Ureter (tissue), 1 donor: ENCODE measurements at regions not wholly inside any gene's neighbourhood (a gene's known extent, or its start where the extent isn't known, plus 50 kb on each side); places are given as distances from the start of the nearest gene placed in this dataset.

Experiments
- DNase-seq: peaks from one replicate; pipeline ENCODE4 v3.0.0-alpha.2; 2020; ENCODE audit warnings: low spot score
- donor health status: DM: yes; HTN: yes; CAD: no.

GRCh38 chr18:77906103-77906892 lies 656.6 kb downstream of the GALR1 start:
- no peak for DNase-seq

- no peak for DNase-seq
Measured at GRCh38 chr18:77910347-77910746, 660.7 kb downstream of the GALR1 start.

DNA sequence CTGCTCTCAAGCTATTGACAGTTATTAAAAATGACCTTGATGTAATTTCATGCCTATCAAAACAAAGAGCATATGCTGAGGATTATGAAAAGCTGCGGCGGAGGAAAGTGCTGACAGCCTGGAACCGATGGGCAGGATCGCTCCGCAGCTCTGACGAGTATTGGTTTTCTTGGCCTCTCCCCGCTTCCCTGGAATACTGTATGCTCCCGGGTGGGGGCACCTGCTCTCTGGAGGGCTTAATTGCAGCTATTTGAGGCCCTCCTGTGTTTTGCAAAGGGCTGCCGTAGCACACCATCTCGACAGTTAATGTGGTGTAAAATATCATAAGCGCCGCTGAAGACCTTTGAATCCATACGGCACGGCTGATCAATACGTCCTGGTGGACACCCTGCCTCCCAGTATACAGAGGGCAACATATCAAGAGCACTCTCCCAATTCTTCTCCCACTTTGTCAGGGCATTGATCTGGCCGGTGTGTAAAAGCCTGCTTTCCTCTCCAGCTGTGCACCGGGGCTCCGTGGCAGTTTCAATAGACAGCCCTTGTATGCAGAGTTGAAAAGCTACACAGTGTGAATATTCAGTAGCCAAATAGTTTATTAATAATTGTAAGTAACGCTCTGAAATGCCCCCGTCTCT lies 662.4 kb downstream of the GALR1 start:
- no peak for DNase-seq

DNA sequence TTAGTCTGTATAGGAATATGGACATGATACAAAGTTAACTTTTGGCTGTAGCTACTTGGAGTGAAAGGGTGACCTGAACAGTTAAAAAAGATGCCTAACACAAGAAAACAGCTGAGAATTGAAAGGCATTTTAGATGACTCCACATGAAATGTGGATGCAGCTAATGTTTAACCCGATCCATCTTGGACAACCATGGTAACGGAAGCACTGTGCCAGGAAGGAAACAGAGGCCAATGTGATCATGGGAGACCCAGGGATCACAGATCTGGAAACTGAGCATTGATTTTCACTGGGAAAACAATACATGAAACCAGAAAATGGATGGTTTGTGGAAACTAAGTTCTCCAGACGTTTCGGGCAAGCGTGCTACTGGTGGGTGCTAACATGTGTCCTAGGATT lies 669.1 kb downstream of the GALR1 start:
- DNase-seq: no peak

GRCh38 chr18:77919923-77920322 lies 670.3 kb downstream of the GALR1 start:
- no peak for DNase-seq

DNA sequence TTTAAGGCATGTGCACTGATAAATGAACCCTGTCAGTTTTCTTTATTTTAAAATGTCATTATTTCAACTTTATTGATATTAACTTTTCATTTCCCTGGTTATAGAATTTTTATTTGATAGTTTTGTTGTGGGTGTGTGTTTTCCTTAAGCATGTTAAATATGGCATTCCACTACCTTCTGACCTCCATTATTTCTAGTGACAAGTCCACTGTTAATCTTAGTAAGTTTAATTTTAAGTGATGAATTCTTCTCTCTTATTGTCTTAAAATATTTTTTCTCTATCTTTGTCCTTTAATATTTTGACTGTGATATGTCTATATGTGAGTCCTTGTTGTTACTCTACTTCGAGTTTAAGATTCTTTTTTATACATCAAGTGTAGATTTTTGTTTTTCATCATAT lies 685.7 kb downstream of the GALR1 start:
- DNase-seq: no peak

DNA sequence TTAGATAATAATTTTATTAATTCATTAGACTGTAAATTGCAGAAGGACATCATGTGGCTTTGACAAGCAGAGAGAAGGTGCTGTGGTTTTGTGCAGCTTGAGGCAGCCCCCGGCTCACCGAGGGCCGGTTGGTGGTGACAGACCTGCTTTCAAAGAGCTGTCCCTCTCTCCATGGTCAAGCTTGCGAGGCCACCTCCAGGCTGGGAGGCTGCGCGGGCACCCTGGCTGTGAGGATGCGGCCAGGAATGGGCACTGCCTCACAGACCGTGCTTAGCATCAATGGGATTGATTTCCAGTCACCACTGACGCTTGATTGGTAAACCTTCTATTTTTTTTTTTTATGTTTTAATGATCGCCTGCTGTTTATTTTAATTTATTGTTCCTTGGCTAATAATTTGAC lies 690.9 kb downstream of the GALR1 start:
- no peak for DNase-seq

DNA sequence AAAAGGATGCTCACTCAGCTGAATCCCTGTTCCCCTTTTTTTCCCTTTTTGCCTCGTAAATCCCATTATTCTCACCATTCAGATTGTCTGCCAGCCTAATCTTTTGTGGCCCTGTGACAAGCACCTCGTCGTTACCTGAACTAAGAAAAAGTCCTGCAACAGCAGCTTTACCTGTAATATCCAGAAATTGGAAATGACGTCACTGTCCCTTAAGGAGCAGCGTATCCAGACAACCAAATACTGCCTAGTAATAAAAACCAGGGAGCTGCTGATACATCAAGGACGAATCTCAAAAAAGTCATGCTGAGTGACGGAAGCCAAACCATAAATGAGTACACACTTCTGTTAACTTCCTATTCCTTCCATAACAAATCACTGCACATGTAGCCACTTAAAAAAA lies 694.9 kb downstream of the GALR1 start:
- DNase-seq: no peak

GRCh38 chr18:77948567-77948966 lies 698.9 kb downstream of the GALR1 start:
- no peak for DNase-seq

GRCh38 chr18:77949355-77949973 lies 699.8 kb downstream of the GALR1 start:
- no peak for DNase-seq

- no peak for DNase-seq
Measured at GRCh38 chr18:77959248-77959647, 709.6 kb downstream of the GALR1 start.

- no peak for DNase-seq
Measured at GRCh38 chr18:77960791-77961410, 711.3 kb downstream of the GALR1 start.

- DNase-seq: no peak
Measured at GRCh38 chr18:77967071-77967470, 717.4 kb downstream of the GALR1 start.

DNA sequence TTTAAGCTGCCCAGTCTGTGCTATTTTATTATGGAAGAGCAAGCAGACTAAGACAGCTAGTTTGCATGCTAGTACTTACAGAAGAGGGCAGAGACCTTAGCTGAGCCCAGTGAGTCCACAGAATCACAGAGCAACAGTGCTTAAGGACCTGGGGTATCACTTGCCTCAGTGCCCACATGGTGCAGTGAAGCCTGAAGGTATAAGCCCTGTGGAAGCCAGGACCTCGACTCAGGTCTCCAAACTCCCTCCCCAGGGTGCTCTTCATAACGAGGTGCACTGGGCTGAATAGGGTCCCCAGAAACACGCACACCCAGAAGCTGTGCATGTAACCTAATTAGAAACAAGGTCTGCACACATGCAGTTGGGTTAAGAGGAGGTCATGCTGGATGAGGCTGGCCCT lies 718.1 kb downstream of the GALR1 start:
- no peak for DNase-seq

DNA sequence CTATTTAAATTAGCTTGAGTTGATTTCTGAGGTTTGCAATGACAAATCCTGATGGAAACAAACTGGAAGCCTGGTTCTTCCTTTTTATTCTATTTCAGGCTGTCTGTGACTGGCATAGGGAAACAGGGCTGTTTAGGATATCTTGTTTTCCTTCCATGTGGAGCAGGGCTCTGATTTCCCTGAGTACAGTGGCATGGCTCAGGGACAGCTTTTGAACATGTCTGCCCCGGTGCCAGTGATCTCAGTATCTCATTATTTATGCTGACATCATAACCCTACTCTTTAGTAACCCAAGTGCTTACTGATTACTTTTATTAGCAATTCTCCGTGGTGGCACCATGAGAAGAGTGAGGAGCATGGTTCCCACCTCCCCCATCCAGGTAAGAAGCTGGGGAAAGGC lies 720.3 kb downstream of the GALR1 start:
- no peak for DNase-seq

DNA sequence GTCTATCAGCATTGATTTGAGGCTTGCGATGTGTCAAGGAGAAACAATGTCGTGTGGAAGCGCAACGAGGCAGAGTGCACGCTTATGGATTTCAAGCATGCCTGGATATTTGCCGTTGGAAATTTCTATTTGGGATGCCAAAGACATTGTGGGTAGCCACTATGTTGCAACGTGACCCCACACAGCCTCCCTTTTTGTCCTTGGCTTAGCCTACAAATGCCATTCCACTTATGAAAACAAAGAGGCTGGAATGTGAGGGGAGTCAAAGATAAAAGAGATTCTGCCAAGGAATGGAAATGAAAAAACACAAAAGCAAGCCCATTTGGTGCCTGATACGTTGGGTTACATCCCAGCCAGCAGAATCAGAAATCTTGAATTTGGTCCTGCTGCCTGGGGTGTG lies 721.2 kb downstream of the GALR1 start:
- no peak for DNase-seq

- DNase-seq: no peak
Measured at GRCh38 chr18:77973745-77974144, 724.1 kb downstream of the GALR1 start.

GRCh38 chr18:77974329-77974728 lies 724.7 kb downstream of the GALR1 start:
- no peak for DNase-seq

DNA sequence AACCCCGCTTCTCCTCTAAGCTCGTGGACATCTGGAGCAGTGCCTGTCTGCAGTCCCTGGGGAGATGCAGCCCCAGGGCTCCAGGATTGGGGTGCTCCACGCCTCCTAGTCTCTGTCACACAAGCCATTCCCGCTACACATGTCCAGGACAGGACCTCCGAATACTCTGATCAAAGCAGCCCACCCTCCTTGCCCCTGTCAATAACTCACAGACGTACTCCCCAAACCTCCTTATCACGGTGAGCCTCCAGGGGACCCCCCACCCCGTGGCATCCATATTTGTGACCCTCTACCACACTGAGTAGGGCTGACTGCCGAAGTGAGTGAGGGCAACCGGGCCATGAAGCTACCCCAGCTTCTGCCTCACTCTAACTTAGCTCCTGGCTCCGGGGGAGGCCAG lies 727.7 kb downstream of the GALR1 start:
- DNase-seq: no peak

GRCh38 chr18:77980275-77980674 lies 730.6 kb downstream of the GALR1 start:
- no peak for DNase-seq

DNA sequence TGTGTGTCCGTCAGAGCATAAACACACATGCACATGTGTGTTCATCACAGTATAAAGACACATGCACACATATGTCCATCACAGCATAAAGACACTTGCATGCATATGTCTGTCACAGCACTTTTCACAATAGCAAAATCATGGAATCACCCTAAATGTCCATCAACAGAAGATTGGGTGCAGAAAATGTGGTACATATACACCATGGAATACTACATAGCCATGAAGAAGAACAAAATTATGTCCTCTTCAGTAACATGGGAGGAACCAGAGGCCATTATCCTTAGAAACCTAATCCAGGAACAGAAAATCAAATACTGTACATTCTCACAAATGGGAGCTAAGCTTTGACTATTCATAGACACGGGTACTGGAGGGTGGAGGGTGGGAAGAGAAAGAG lies 732.2 kb downstream of the GALR1 start:
- DNase-seq: no peak

DNA sequence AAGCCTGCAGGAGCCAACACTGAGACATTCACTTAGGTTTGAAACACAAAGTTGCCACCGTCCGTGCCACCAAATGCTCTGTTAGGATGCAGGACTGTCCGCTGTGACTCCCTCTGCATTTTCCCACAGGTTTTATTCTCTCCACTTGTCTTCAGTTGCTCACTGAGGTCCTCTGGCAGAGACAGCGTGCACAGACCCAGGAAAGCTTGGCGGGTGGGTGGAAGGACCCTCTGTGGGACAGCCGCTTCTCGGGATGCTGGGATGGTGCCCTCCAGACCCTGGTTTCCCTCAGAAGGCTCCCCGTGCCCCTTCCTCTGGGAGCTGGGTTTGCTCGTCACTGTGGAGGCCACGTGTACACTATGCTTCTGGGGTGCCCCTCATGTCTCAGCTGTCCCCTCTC lies 733.6 kb downstream of the GALR1 start:
- no peak for DNase-seq

DNA sequence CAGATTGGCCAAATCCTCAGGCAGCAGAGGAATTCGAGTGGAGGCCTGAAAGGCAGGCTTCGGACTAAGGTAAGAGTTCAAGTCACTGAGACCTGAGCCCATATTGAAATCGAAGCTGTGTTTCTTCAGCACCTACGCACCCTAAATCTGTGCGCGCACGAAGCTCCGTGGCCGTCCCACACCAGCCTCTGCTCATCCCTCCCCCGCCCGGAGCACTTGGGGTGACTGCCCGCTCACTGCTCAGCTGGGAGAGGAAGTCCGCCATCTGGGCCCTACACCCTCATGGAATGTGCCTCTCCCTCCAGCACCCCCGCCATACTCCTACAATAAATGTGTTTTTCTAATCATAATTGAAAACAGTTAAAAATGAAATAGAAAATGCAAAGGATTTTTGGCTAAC lies 734.5 kb downstream of the GALR1 start:
- no peak for DNase-seq
